Stimulated activated memory B cell treated with anti-CD40 and anti-IgM and Interleukin-4, amounts not matched to agents 10 μg/mL and 1 μg/mL and 100 μg/mL, for 72 hours (primary cell): ENCODE measurements at regions not wholly inside any gene's neighbourhood (a gene's known extent, or its start where the extent isn't known, plus 50 kb on each side); places are given as distances from the start of the nearest gene placed in this dataset.

Experiments
- ATAC-seq: fragments of 150-1000 bp; cut with Tn5 transposase; 2 replicates; pipeline ENCODE4 v1.10.0; 2021
- H3K27ac Mint-ChIP-seq: one replicate; pipeline ENCODE4 v1.8.0; 2022; ENCODE audit warnings: mild to moderate bottlenecking, mixed read lengths
- H3K27me3 Mint-ChIP-seq: one replicate; pipeline ENCODE4 v1.8.0; 2022; ENCODE audit warnings: mixed read lengths
- H3K36me3 Mint-ChIP-seq: one replicate; pipeline ENCODE4 v1.8.0; 2022; ENCODE audit warnings: mixed read lengths
- H3K4me1 Mint-ChIP-seq: one replicate; pipeline ENCODE4 v1.8.0; 2022; ENCODE audit warnings: mixed read lengths
- H3K4me3 Mint-ChIP-seq: one replicate; pipeline ENCODE4 v1.8.0; 2022; ENCODE audit warnings: mild to moderate bottlenecking, moderate library complexity, mixed read lengths
- H3K9me3 Mint-ChIP-seq: one replicate; pipeline ENCODE4 v1.8.0; 2022; ENCODE audit warnings: mixed read lengths

GRCh38 chr12:58533652-58534051, 386.7 kb downstream of the LRIG3 start:
- Mint-ChIP-seq H3K27me3 (no peaks in the 10 kb centered on the region), H3K27ac (no peak overlapping the region), H3K36me3 (no peaks in the 10 kb centered on the region), H3K9me3 (no peaks in the 10 kb centered on the region), H3K4me1 (no peaks in the 10 kb centered on the region), H3K4me3 (no peak overlapping the region)
- peak; percentile 22 for ATAC-seq

GRCh38 chr12:58537278-58537677, 383.0 kb downstream of the LRIG3 start:
- no peaks in the 10 kb centered on the region for H3K36me3 Mint-ChIP-seq
- H3K27me3 Mint-ChIP-seq: no peaks in the 10 kb centered on the region
- no peak overlapping the region for H3K27ac Mint-ChIP-seq
- H3K4me1 Mint-ChIP-seq: no peaks in the 10 kb centered on the region
- no peaks in the 10 kb centered on the region for H3K9me3 Mint-ChIP-seq
- H3K4me3 Mint-ChIP-seq: no peak overlapping the region
- no peak for ATAC-seq

DNA sequence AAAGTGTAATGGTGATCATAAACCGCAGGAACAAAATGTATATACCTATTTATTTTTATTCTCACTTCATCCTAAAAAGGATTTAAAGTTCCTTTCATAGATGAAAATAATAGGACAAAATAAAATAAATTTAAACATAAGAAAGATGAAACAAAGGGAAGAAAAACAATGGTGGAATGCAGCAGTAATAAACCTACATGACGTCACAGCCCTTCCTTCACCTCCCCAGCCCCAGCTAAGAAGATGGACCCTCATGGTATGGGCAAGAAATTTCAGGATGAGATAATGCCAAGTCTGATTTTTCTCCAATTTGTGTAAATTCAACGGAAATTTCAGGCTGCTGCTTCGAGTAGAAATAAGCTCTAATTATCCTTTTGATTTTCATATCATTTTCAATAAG, 381.0 kb downstream of the LRIG3 start:
- Mint-ChIP-seq H3K36me3 (no peaks in the 10 kb centered on the region), H3K4me1 (no peaks in the 10 kb centered on the region), H3K9me3 (peaks cover 4% of the 10 kb centered on the region), H3K4me3 (no peak overlapping the region), H3K27ac (no peak overlapping the region), H3K27me3 (peaks cover 4% of the 10 kb centered on the region)
- ATAC-seq: no peak

- Mint-ChIP-seq H3K4me1 (no peaks in the 10 kb centered on the region), H3K4me3 (no peak overlapping the region), H3K9me3 (peaks cover 7% of the 10 kb centered on the region), H3K27me3 (peaks cover 10% of the 10 kb centered on the region), H3K36me3 (no peaks in the 10 kb centered on the region), H3K27ac (no peak overlapping the region)
- no peak for ATAC-seq
Measured at GRCh38 chr12:58540480-58541299, 379.6 kb downstream of the LRIG3 start.

- Mint-ChIP-seq H3K9me3 (peaks cover 7% of the 10 kb centered on the region), H3K4me1 (no peaks in the 10 kb centered on the region)
Measured at GRCh38 chr12:58541300-58541690, 379.0 kb downstream of the LRIG3 start.

DNA sequence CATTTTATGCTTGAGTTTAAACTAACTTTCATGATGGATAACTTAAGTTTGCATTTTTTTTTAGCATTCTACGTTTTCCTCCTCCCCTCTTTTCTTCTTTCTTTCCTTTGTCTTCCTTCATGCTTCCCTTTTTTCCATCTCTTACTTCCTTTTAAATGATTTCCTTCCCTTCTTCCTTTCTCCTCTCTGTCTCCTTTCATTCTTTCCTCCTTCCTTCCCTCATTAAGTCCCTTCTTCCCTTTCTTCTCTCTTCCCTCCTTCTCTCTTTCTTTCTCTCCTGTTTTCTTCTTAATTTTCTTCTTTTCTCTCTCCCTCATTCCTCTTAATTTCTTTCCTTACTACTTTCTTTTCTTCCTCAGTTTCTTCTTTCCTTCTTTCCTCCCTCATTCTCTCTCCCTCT, 376.0 kb downstream of the LRIG3 start:
- Mint-ChIP-seq H3K4me1 (no peaks in the 10 kb centered on the region), H3K27ac (no peak overlapping the region), H3K4me3 (no peak overlapping the region), H3K9me3 (peaks cover 7% of the 10 kb centered on the region), H3K36me3 (no peaks in the 10 kb centered on the region), H3K27me3 (peaks cover 10% of the 10 kb centered on the region)
- no peak for ATAC-seq

More at GRCh38 chr12:58541300-58541690, 379.0 kb downstream of the LRIG3 start:
- H3K27me3 Mint-ChIP-seq: peaks cover 10% of the 10 kb centered on the region
- no peak overlapping the region for H3K27ac Mint-ChIP-seq
- H3K36me3 Mint-ChIP-seq: no peaks in the 10 kb centered on the region
- no peak for ATAC-seq
- H3K4me3 Mint-ChIP-seq: no peak overlapping the region

- ATAC-seq: no peak
- no peaks in the 10 kb centered on the region for H3K36me3 Mint-ChIP-seq
- peaks cover 10% of the 10 kb centered on the region for H3K27me3 Mint-ChIP-seq
- H3K27ac Mint-ChIP-seq: no peak overlapping the region
- H3K4me1 Mint-ChIP-seq: no peaks in the 10 kb centered on the region
- peaks cover 7% of the 10 kb centered on the region for H3K9me3 Mint-ChIP-seq
- no peak overlapping the region for H3K4me3 Mint-ChIP-seq
Measured at GRCh38 chr12:58547217-58547616, 373.1 kb downstream of the LRIG3 start.

GRCh38 chr12:58548801-58549200, 371.5 kb downstream of the LRIG3 start:
- no peak overlapping the region for H3K27ac Mint-ChIP-seq
- H3K9me3 Mint-ChIP-seq: peaks cover 5% of the 10 kb centered on the region
- no peaks in the 10 kb centered on the region for H3K4me1 Mint-ChIP-seq
- no peak for ATAC-seq
- peaks cover 10% of the 10 kb centered on the region for H3K27me3 Mint-ChIP-seq
- H3K4me3 Mint-ChIP-seq: no peak overlapping the region
- no peaks in the 10 kb centered on the region for H3K36me3 Mint-ChIP-seq

DNA sequence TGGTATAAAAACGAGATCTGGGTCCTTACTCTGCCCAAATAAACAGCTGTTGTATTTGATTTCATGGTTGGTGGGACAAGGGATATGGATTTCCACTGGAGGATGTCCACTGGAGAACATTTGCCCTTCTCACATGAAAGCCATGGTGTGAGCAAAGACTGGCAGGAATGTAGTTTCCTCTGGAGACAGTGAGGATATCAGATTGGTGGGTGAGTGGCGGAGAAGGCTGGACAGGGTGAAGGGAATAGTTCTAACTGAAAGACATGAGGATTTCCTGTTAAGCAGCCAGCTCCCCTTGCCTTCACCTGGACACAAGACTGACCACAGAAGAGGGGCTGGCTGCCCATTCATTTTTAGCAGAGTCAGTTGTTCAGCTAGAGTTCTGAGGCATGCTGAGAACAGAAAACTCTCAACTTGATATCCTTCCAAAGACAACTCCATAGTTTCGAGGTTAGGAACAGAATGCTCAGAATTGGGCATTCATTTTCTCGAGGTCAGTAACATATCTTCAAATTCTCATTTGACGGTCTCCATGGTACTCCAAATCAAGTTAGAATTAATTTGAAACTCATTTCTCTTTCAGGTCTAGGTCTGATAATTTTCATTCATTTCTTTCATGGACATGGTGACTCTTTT, 365.7 kb downstream of the LRIG3 start:
- H3K4me1 Mint-ChIP-seq: no peaks in the 10 kb centered on the region
- H3K4me3 Mint-ChIP-seq: no peak overlapping the region
- no peak overlapping the region for H3K27ac Mint-ChIP-seq
- ATAC-seq: no peak
- peaks cover 3% of the 10 kb centered on the region for H3K9me3 Mint-ChIP-seq
- H3K27me3 Mint-ChIP-seq: no peaks in the 10 kb centered on the region
- H3K36me3 Mint-ChIP-seq: no peaks in the 10 kb centered on the region

DNA sequence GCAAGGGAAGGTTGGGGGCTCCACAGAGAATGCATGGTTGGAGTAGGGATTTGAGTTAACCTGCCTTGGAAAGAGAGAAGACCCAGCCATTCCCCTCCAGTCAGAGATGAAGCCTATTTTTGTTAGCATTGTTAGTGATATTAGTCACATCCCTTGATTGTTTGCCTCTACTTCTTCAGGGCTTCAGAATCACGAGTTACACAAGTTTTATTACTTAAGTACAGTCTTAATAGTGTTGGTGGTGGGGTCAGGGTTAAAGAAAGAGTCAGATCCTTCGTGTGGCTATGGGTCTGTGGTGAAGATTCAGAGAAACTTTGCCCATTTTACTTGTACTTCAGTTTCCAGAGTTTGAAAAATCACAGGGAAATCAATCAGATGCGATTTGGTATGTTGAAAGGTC, 363.1 kb downstream of the LRIG3 start:
- no peak for ATAC-seq
- Mint-ChIP-seq H3K27ac (no peak overlapping the region), H3K36me3 (no peaks in the 10 kb centered on the region), H3K9me3 (peaks cover 3% of the 10 kb centered on the region), H3K4me1 (no peaks in the 10 kb centered on the region), H3K4me3 (no peak overlapping the region), H3K27me3 (no peaks in the 10 kb centered on the region)

DNA sequence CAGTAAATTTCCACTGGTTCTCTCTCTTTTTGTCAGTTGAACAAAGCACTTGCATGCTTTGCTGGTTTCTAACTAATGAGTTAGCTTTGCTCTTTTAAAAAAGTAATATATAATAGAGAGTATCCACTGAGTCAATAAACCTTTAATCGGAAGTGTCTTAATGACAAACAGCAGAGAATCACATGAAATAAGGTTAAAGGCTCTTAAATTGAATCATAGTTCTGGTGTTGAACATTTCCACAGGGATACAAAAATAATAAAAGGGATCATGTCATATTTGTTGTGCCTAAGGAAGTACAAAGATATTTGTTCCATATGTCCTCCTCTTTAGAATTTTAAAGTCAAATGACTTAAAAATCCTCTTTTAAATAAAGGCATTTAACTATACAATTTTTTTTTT, 362.6 kb downstream of the LRIG3 start:
- no peaks in the 10 kb centered on the region for H3K36me3 Mint-ChIP-seq
- no peak overlapping the region for H3K27ac Mint-ChIP-seq
- ATAC-seq: no peak
- H3K9me3 Mint-ChIP-seq: peaks cover 3% of the 10 kb centered on the region
- H3K4me3 Mint-ChIP-seq: no peak overlapping the region
- H3K27me3 Mint-ChIP-seq: no peaks in the 10 kb centered on the region
- no peaks in the 10 kb centered on the region for H3K4me1 Mint-ChIP-seq

- Mint-ChIP-seq H3K9me3 (peaks cover 6% of the 10 kb centered on the region), H3K4me3 (no peak overlapping the region), H3K27me3 (no peaks in the 10 kb centered on the region), H3K36me3 (no peaks in the 10 kb centered on the region), H3K4me1 (no peaks in the 10 kb centered on the region), H3K27ac (no peak overlapping the region)
- ATAC-seq: no peak
Measured at GRCh38 chr12:58563621-58564020, 356.7 kb downstream of the LRIG3 start.

DNA sequence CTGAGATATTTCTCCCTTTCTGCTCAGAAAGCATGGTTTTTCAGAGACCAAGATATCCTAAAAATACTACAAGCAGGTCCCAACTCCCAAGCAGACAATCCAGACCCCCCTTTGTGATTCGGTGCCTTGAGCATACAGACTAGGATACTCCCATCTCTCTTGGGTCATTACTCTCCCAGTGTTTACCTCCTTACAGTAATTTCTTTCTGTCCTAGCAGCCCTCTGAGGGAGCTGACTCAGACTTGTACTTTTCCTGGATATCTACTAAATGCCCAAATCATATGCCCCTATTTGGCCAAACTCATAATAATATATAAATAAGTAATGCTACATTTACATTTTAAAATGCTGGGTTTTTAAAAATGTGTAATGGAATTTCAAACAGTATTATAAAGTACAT, 355.6 kb downstream of the LRIG3 start:
- Mint-ChIP-seq H3K9me3 (peaks cover 3% of the 10 kb centered on the region), H3K4me1 (no peaks in the 10 kb centered on the region), H3K27ac (no peak overlapping the region), H3K27me3 (no peaks in the 10 kb centered on the region), H3K4me3 (no peak overlapping the region), H3K36me3 (no peaks in the 10 kb centered on the region)
- no peak for ATAC-seq

- ATAC-seq: no peak
- no peaks in the 10 kb centered on the region for H3K27me3 Mint-ChIP-seq
- peaks cover 3% of the 10 kb centered on the region for H3K9me3 Mint-ChIP-seq
- H3K36me3 Mint-ChIP-seq: no peaks in the 10 kb centered on the region
- no peaks in the 10 kb centered on the region for H3K4me1 Mint-ChIP-seq
- H3K27ac Mint-ChIP-seq: no peak overlapping the region
- no peak overlapping the region for H3K4me3 Mint-ChIP-seq
Measured at GRCh38 chr12:58566599-58566998, 353.7 kb downstream of the LRIG3 start.

DNA sequence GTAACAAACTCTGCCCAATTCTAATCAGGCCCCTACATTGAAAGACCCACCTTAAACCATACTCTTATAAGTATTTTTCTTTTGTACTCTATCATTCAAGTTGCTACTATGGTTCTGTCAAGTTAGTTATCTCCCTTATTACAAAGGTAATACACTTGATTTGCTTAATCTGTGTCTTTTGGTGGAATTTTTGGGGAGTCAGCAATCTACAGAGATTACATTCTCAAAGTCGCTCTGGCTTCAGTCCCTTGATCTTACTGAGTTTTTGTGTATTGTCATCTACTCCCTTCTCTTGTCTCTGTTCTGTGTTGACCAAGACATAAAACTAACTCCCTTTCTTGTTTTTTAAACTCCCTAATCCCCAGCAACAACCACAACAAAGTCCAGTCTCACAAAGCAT, 353.1 kb downstream of the LRIG3 start:
- Mint-ChIP-seq H3K27me3 (no peaks in the 10 kb centered on the region), H3K4me1 (no peaks in the 10 kb centered on the region), H3K27ac (no peak overlapping the region), H3K9me3 (peaks cover 3% of the 10 kb centered on the region), H3K4me3 (no peak overlapping the region), H3K36me3 (no peaks in the 10 kb centered on the region)
- no peak for ATAC-seq

GRCh38 chr12:58570411-58570810, 349.9 kb downstream of the LRIG3 start:
- Mint-ChIP-seq H3K27me3 (no peaks in the 10 kb centered on the region), H3K4me1 (no peaks in the 10 kb centered on the region), H3K36me3 (no peaks in the 10 kb centered on the region), H3K27ac (no peak overlapping the region), H3K9me3 (peaks cover 7% of the 10 kb centered on the region), H3K4me3 (no peak overlapping the region)
- ATAC-seq: no peak
